ENCODE measurements at regions not wholly inside any gene's neighbourhood (a gene's known extent, or its start where the extent isn't known, plus 50 kb on each side); places are given as distances from the start of the nearest gene placed in this dataset.

DNA sequence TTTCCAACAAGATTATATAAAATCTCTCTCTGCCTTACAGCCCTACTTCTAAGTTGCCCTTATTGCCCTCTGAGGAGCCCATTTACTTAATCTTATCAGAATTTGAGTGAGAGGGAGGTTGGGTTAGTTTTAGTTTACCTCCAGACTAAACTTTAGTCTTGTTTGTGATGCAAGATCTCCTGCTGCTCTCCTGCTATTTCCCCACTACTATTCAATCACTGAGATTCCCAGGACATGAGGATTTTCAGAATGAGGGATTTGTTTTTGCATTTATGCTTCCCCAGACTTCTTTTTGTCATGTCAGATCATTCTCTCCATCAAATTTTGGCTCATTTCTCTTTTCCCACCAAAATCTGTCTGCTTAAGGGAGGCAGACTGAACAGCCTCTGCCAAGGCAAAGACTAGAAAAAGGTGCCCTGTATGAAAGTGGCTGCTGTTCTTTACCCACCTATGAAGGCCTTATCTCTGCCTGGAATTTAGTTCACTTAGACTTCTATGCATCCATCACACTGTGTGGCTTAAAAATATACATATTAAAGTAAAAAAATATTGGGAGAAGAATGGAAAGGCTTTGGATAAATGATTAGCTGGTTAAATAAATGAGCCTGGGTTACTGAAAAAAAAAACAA, 401.3 kb downstream of the PID1 start:
- no peaks in the 10 kb centered on the region for H3F3A ChIP-seq (ENCODE audit: low read length, unreplicated experiment)
- H3K4me2 ChIP-seq (ENCODE audit: low read length), result no peak overlapping the region
- H3K4me3 ChIP-seq (ENCODE audit: low read length), result no peak overlapping the region
- no peak overlapping the region for H2AFZ ChIP-seq (ENCODE audit: low read length)
- intact Hi-C loops (cut with micrococcal nuclease), result no loop called here
- H3K79me2 ChIP-seq (ENCODE audit: low read length), result no peaks in the 10 kb centered on the region
- no peaks in the 10 kb centered on the region for H3K9me2 ChIP-seq (replicated peaks; ENCODE audit: low read length)
- ChIA-PET POLR2A (ENCODE audit: unreplicated experiment) (no interaction called here), CTCF (no interaction called here)
- no peak for TF ChIP-seq EZH2 (IDR thresholded peaks at IDR 0.05; ENCODE audit: low read length, unreplicated experiment)
- TF ChIP-seq, protein P1, sequence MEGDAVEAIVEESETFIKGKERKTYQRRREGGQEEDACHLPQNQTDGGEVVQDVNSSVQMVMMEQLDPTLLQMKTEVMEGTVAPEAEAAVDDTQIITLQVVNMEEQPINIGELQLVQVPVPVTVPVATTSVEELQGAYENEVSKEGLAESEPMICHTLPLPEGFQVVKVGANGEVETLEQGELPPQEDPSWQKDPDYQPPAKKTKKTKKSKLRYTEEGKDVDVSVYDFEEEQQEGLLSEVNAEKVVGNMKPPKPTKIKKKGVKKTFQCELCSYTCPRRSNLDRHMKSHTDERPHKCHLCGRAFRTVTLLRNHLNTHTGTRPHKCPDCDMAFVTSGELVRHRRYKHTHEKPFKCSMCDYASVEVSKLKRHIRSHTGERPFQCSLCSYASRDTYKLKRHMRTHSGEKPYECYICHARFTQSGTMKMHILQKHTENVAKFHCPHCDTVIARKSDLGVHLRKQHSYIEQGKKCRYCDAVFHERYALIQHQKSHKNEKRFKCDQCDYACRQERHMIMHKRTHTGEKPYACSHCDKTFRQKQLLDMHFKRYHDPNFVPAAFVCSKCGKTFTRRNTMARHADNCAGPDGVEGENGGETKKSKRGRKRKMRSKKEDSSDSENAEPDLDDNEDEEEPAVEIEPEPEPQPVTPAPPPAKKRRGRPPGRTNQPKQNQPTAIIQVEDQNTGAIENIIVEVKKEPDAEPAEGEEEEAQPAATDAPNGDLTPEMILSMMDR (conservative IDR thresholded peaks at IDR 0.05; ENCODE audit: low read depth, low read length), result no peak
- no peak for TF ChIP-seq EZH2phosphoT487 (IDR thresholded peaks at IDR 0.05; ENCODE audit: borderline replicate concordance, low read length)
- H3K36me3 ChIP-seq (ENCODE audit: low read depth, low read length), result no peaks in the 10 kb centered on the region
- no peaks in the 10 kb centered on the region for H3K9me3 ChIP-seq (ENCODE audit: low read length)
- H3K4me1 ChIP-seq (ENCODE audit: insufficient read depth, low read length), result no peaks in the 10 kb centered on the region
- H3K27ac ChIP-seq (ENCODE audit: low read length), result no peak overlapping the region
- no peak for ATAC-seq
- H3K27me3 ChIP-seq (ENCODE audit: low read length), result no peaks in the 10 kb centered on the region
- DNase-seq, result no peak
- H3K9ac ChIP-seq (ENCODE audit: low read length), result no peak overlapping the region
- no peaks in the 10 kb centered on the region for H4K20me1 ChIP-seq (ENCODE audit: low read length)
- no TSS peak for BruUV-seq (replicated peaks)

DNA sequence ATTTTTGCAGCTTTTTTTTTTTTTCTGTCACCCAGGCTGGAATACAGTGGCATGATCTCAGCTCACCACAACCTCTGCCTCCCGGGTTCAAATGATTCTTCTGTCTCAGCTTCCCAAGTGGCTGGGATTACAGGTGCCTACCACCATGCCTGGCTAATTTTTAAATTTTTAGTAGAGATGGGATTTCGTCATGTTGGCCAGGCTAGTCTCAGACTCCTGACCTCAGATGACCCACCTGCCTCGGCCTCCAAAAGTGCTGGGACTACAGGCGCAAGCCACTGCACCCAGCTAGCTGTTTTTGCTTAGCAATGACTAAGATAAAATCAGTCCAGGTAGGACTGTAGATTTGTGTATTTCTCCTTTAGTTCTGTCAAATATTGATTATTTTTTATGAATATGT, 403.7 kb downstream of the PID1 start:
- H3F3A ChIP-seq (ENCODE audit: low read length, unreplicated experiment), result no peaks in the 10 kb centered on the region
- H4K20me1 ChIP-seq (ENCODE audit: low read length), result no peaks in the 10 kb centered on the region
- no peaks in the 10 kb centered on the region; the same call in 1 of the 2 replicates for H3K27me3 ChIP-seq (ENCODE audit: low read length)
- intact Hi-C loops (cut with micrococcal nuclease), result no loop called here
- H3K9me3 ChIP-seq (ENCODE audit: low read length), result no peaks in the 10 kb centered on the region
- H3K4me1 ChIP-seq (ENCODE audit: insufficient read depth, low read length), result no peaks in the 10 kb centered on the region
- H3K9me2 ChIP-seq (replicated peaks; ENCODE audit: low read length), result no peaks in the 10 kb centered on the region
- H2AFZ ChIP-seq (ENCODE audit: low read length), result no peak overlapping the region
- POLR2A ChIA-PET (ENCODE audit: unreplicated experiment), result no interaction called here
- no TSS peak for BruUV-seq (replicated peaks)
- no peak overlapping the region for H3K27ac ChIP-seq (ENCODE audit: low read length)
- no peak overlapping the region for H3K4me2 ChIP-seq (ENCODE audit: low read length)
- H3K9ac ChIP-seq (ENCODE audit: low read length), result no peak overlapping the region
- H3K36me3 ChIP-seq (ENCODE audit: low read depth, low read length), result no peaks in the 10 kb centered on the region
- ATAC-seq (no peak), DNase-seq (no peak)
- CTCF ChIA-PET, result no interaction called here
- TF ChIP-seq EZH2 (IDR thresholded peaks at IDR 0.05; ENCODE audit: low read length, unreplicated experiment) (no peak), EZH2phosphoT487 (IDR thresholded peaks at IDR 0.05; ENCODE audit: borderline replicate concordance, low read length) (no peak)
- TF ChIP-seq, protein P1 (conservative IDR thresholded peaks at IDR 0.05; ENCODE audit: low read depth, low read length), result no peak
- H3K79me2 ChIP-seq (ENCODE audit: low read length), result no peaks in the 10 kb centered on the region
- no peak overlapping the region for H3K4me3 ChIP-seq (ENCODE audit: low read length)

DNA sequence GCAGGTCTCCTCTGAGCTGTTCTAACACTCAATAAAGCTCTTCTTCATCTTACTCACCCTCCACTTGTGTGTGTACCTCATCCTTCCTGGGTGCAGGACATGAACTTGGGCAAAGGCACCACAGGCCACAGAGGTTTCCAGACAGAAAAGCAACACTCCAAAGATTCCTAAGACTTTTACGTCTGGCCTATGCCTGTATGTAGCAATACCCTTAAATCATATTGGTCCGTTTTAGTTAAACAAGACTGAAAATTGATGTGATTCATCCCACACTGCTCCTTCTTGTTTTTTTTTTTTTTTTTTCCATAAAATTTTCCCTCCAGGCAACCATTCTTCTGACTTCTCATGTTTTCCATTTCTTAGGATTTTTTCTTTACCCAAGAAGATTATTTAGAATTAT, 404.3 kb downstream of the PID1 start:
- BruUV-seq (replicated peaks), result no TSS peak

More for the DNA sequence above, 404.3 kb downstream of the PID1 start:
- no peak overlapping the region for H3K4me2 ChIP-seq (ENCODE audit: low read length)
- intact Hi-C loops (cut with micrococcal nuclease), result no loop called here
- H3K27ac ChIP-seq (ENCODE audit: low read length), result no peak overlapping the region
- TF ChIP-seq, protein P1 (conservative IDR thresholded peaks at IDR 0.05; ENCODE audit: low read depth, low read length), result no peak
- no peak for TF ChIP-seq EZH2 (IDR thresholded peaks at IDR 0.05; ENCODE audit: low read length, unreplicated experiment)
- TF ChIP-seq EZH2phosphoT487 (IDR thresholded peaks at IDR 0.05; ENCODE audit: borderline replicate concordance, low read length), result no peak
- ChIA-PET CTCF (no interaction called here), POLR2A (ENCODE audit: unreplicated experiment) (no interaction called here)
- DNase-seq (no peak), ATAC-seq (no peak)
- H3K79me2 ChIP-seq (ENCODE audit: low read length), result no peaks in the 10 kb centered on the region
- no peaks in the 10 kb centered on the region for H3F3A ChIP-seq (ENCODE audit: low read length, unreplicated experiment)
- no peaks in the 10 kb centered on the region for H3K4me1 ChIP-seq (ENCODE audit: insufficient read depth, low read length)
- H2AFZ ChIP-seq (ENCODE audit: low read length), result no peak overlapping the region
- no peaks in the 10 kb centered on the region for H4K20me1 ChIP-seq (ENCODE audit: low read length)
- H3K27me3 ChIP-seq (ENCODE audit: low read length), result no peaks in the 10 kb centered on the region; the same call in 1 of the 2 replicates
- no peak overlapping the region for H3K4me3 ChIP-seq (ENCODE audit: low read length)
- H3K36me3 ChIP-seq (ENCODE audit: low read depth, low read length), result no peaks in the 10 kb centered on the region
- no peaks in the 10 kb centered on the region for H3K9me3 ChIP-seq (ENCODE audit: low read length)
- H3K9ac ChIP-seq (ENCODE audit: low read length), result no peak overlapping the region
- no peaks in the 10 kb centered on the region for H3K9me2 ChIP-seq (replicated peaks; ENCODE audit: low read length)
